Hepatocyte (in vitro differentiated cells): ENCODE measurements at regions not wholly inside any gene's neighbourhood (a gene's known extent, or its start where the extent isn't known, plus 50 kb on each side); places are given as distances from the start of the nearest gene placed in this dataset.
A peak's percentile ranks its signal among the peaks of the same experiment; 100 is the strongest.

ENCODE experiments used
- DNase-seq: peaks from one replicate; pipeline ENCODE4 v3.0.0-alpha.2; 2016; ENCODE audit warnings: low spot score
- H2AFZ ChIP-seq: fragments of 200-600 bp; sonication (generic); 2 replicates; pipeline ENCODE4 v1.6.0; 2016; ENCODE audit warnings: antibody characterized with exemption, mild to moderate bottlenecking
- H3K27ac ChIP-seq: fragments of 200-600 bp; sonication (generic); 2 replicates; pipeline ENCODE4 v1.5.1; 2016; ENCODE audit warnings: mild to moderate bottlenecking
- H3K27me3 ChIP-seq: fragments of 200-600 bp; sonication (generic); 2 replicates; pipeline ENCODE4 v1.6.1; 2016
- H3K36me3 ChIP-seq: fragments of 200-600 bp; sonication (generic); replicated peaks from 2 replicates; pipeline ENCODE4 v1.5.1; 2016; ENCODE audit warnings: low read depth; ENCODE audit not compliant: insufficient read depth
- H3K4me1 ChIP-seq: fragments of 200-600 bp; sonication (generic); 2 replicates; pipeline ENCODE4 v1.5.1; 2016; ENCODE audit warnings: mild to moderate bottlenecking, moderate library complexity; ENCODE audit not compliant: insufficient read depth
- H3K4me2 ChIP-seq: fragments of 200-600 bp; sonication (generic); 2 replicates; pipeline ENCODE4 v1.6.0; 2016
- H3K4me3 ChIP-seq: fragments of 200-600 bp; sonication (generic); 2 replicates; pipeline ENCODE4 v1.5.1; 2016; ENCODE audit warnings: mild to moderate bottlenecking
- H3K79me2 ChIP-seq: fragments of 200-600 bp; sonication (generic); 2 replicates; pipeline ENCODE4 v1.6.0; 2017; ENCODE audit warnings: mild to moderate bottlenecking
- H3K9me2 ChIP-seq: fragments of 200-600 bp; sonication (generic); replicated peaks from 2 replicates; pipeline ENCODE4 v1.6.0; 2017; ENCODE audit warnings: mild to moderate bottlenecking; ENCODE audit not compliant: insufficient read depth
- H3K9me3 ChIP-seq: fragments of 200-600 bp; sonication (generic); 2 replicates; pipeline ENCODE4 v1.5.1; 2016; ENCODE audit warnings: low read depth, mild to moderate bottlenecking
- H4K20me1 ChIP-seq: fragments of 200-600 bp; sonication (generic); 2 replicates; pipeline ENCODE4 v1.6.0; 2016; ENCODE audit warnings: mild to moderate bottlenecking; ENCODE audit not compliant: insufficient read depth, poor library complexity, severe bottlenecking
- CTCF ChIP-seq: fragments of 200-600 bp; sonication (generic); IDR thresholded peaks from 2 replicates; pipeline ENCODE4 v1.5.1; 2016; ENCODE audit warnings: antibody characterized with exemption, mild to moderate bottlenecking; ENCODE audit not compliant: poor library complexity
- EZH2 ChIP-seq: fragments of 200-600 bp; sonication (generic); IDR thresholded peaks from 2 replicates; pipeline ENCODE4 v1.6.1; 2016; ENCODE audit warnings: antibody characterized with exemption, mild to moderate bottlenecking, borderline replicate concordance
- EZH2phosphoT487 ChIP-seq: fragments of 200-600 bp; sonication (generic); IDR thresholded peaks from one replicate; pipeline ENCODE4 v1.6.1; 2018; ENCODE audit warnings: antibody characterized with exemption, mild to moderate bottlenecking, low read depth, moderate library complexity; ENCODE audit not compliant: unreplicated experiment, severe bottlenecking
- WGBS: methylation state at CpG from one replicate; pipeline ENCODE4 v1.1.6; 2016; ENCODE audit warnings: low lambda C conversion rate; ENCODE audit errors: missing lambda C conversion rate; 5-methylcytosine and 5-hydroxymethylcytosine counted together

GRCh38 chr6:79422666-79423065 is 114.6 kb downstream of the LCA5 start:
- no peaks in the 10 kb centered on the region for H3K27me3 ChIP-seq
- no peak overlapping the region for H3K4me3 ChIP-seq
- no peak overlapping the region for H3K4me2 ChIP-seq
- no peaks in the 10 kb centered on the region for H3K9me3 ChIP-seq
- DNase-seq = no peak
- TF ChIP-seq CTCF (no peak), EZH2phosphoT487 (no peak), EZH2 (no peak)
- no peaks in the 10 kb centered on the region for H3K79me2 ChIP-seq
- WGBS = 69% methylated on average over 1 of the region's 1 CpG
- no peaks in the 10 kb centered on the region for H3K9me2 ChIP-seq
- peaks cover 23% of the 10 kb centered on the region for H3K4me1 ChIP-seq
- no peaks in the 10 kb centered on the region for H3K36me3 ChIP-seq
- H2AFZ ChIP-seq = no peak overlapping the region
- no peak overlapping the region for H3K27ac ChIP-seq
- H4K20me1 ChIP-seq = no peaks in the 10 kb centered on the region

- no peaks in the 10 kb centered on the region for H3K79me2 ChIP-seq
- H3K4me1 ChIP-seq = peaks cover 23% of the 10 kb centered on the region
- TF ChIP-seq EZH2 (no peak), CTCF (no peak), EZH2phosphoT487 (no peak)
- no peaks in the 10 kb centered on the region for H3K36me3 ChIP-seq
- peak overlapping the region; percentile 67 for H3K27ac ChIP-seq
- no peak overlapping the region for H2AFZ ChIP-seq
- WGBS = 30% methylated on average over 5 of the region's 5 CpGs
- H3K4me3 ChIP-seq = no peak overlapping the region
- no peaks in the 10 kb centered on the region for H4K20me1 ChIP-seq
- peak overlapping the region; percentile 49 for H3K4me2 ChIP-seq
- no peaks in the 10 kb centered on the region for H3K9me3 ChIP-seq
- no peaks in the 10 kb centered on the region for H3K9me2 ChIP-seq
- no peaks in the 10 kb centered on the region for H3K27me3 ChIP-seq
- peak; percentile 74 for DNase-seq
Observed at GRCh38 chr6:79421707-79422484, 115.3 kb downstream of the LCA5 start.

GRCh38 chr6:79421001-79421411 is 116.2 kb downstream of the LCA5 start:
- Histone ChIP-seq H3K9me2 (no peaks in the 10 kb centered on the region), H3K4me3 (no peak overlapping the region), H3K27me3 (no peaks in the 10 kb centered on the region), H3K9me3 (no peaks in the 10 kb centered on the region), H3K4me1 (peaks cover 23% of the 10 kb centered on the region), H3K79me2 (no peaks in the 10 kb centered on the region), H2AFZ (peak overlapping the region; percentile 43), H3K27ac (peak overlapping the region; percentile 67), H4K20me1 (no peaks in the 10 kb centered on the region), H3K4me2 (peak overlapping the region; percentile 32), H3K36me3 (no peaks in the 10 kb centered on the region)
- 95% methylated on average over 4 of the region's 4 CpGs for WGBS
- DNase-seq = no peak
- TF ChIP-seq EZH2phosphoT487 = no peak
- TF ChIP-seq EZH2 = no peak
- TF ChIP-seq CTCF = no peak
